HG03378 (cell line): ENCODE measurements at regions not wholly inside any gene's neighbourhood (a gene's known extent, or its start where the extent isn't known, plus 50 kb on each side); places are given as distances from the start of the nearest gene placed in this dataset.

Source experiments
- ATAC-seq: cut with Tn5 transposase; IDR thresholded peaks from one replicate; pipeline ENCODE4 v1.9.1; 2021; ENCODE audit warnings: mild to moderate bottlenecking, moderate library complexity; ENCODE audit not compliant: unreplicated experiment

DNA sequence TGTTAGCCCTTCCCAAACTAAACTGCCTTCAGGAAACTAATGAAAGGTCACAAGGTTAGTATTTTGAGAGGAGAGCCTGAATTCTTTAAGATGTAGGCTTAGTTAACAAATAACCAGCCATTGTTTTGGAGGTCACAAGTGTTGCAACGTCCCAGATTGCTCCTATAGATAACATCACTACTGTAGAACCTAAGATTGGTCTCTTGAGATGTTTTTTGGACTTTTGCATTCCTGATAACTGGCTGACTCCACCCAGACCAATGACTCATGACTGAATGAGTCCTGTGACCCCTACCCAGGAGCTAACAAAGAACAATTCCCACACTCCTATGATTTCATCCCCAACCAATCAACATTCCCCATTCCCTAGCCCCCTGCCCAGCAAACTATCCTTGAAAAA is 178.8 kb downstream of the SCP2D1 start:
- ATAC-seq: no peak

DNA sequence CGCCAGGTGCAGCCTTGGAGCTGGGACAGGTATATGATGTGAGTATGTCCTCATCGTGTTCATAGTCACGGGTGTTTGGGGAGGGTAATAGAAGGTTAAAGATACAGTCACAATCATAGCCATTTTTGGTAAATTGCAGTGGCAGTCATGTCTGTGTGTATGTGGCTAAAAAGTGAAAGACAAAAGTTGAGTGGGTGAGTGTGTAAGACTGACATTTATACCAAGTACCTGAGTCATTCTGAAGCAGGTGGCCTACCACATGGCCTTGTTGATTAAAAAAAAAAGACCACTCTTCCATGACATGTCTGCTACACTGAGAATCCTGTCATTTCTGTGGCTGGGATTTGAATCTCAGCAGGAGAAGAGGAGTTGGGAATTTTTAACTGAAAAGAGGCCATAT is 181.9 kb downstream of the SCP2D1 start:
- ATAC-seq: no peak

DNA sequence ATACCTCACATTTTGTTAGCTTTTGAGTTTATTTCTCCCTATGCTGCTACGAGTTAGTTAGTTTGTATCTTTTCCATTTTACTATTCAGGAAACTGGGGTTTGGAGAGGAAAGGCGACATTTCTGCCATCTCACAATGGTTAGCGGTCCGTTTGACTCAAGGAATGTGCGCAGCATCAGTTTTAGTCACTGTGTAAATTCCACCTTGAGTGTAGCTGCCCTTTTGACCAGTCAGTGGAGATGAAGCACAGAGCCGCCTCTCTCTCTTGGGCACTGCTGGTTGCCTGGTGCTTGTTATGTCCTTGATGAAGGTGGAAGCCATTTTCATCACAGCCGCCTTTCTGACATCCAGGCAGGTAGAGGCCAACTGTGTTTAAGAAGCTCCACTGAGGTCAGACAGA is 185.5 kb downstream of the SCP2D1 start:
- ATAC-seq: no peak

DNA sequence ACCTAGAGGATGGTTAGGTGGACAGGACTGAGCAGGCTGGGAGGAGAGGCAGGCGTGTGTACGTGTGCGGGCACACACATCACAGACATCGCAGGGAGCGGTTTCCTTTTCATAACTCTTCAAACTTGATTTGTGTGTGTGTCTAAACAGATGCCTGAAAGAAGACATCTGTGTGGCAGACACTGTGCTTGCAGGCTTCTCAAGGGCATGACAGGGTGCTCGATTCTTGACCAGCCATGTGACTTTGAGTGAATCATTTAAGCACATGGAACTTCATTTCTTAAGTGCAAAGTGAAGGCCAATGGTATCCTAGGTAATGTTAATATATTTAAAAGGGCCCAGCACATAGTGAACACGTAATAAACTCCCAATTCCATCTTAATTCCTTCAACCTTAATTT is 186.5 kb downstream of the SCP2D1 start:
- no peak for ATAC-seq

DNA sequence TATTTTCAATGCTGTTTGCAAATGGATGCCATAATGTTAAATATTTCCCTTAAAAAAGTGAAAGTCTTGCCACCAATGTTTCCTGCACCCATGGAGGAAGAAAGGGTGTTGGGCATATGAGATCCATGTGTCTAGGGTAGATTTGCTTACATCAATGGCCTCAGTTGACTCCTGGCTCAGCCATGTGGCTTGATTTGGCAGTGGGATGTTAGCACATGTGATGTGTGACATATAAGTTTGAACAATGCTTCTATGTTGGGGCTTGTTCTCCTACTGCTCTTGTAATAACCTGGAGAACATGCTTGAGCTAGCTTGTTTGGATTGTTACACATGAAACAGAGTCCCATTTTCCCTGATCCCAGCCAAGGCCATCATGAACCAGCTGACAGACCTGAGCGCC is 187.6 kb downstream of the SCP2D1 start:
- no peak for ATAC-seq

DNA sequence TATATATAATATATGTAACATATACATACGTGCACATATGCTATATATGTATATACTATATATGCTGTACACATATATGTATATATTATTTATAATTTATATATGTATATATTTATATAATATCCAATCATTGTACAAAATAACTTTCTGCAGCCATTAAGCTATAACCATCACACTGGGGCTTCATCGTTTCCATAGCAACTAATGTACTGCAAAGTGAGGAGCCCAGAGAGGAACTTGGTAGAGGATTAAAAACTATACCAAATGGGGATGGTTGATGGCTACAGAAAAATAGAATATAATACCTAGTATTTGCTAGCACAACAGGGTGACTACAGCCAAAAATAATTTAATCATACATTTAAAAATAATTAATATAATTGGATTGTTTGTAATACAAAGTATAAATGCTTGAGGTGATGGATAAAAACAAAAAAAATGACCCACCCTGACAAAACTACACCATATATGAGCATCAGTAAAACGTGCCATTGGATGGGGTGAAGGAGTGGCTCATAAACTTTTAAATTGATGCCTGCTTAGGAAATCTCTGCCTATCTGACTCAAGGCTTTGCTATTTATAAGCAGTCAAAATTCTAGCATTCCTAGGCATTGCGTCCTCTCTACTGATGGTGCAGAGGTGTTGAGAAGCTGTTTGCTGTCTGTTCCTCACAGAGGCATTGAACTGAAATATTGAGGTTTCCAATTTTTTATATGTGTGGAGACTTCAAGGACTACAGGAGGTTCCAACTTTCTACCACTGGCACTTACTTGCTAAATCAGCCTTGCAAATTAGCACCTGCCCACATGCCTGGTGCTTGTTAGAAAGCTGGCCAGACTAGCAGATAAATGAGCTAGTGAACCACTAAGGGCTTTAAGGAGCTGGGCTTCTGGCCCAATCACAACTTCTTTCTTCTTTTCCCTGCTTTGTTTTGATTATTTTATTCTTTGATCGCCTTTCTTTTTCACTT is 190.1 kb downstream of the SCP2D1 start:
- ATAC-seq: no peak

DNA sequence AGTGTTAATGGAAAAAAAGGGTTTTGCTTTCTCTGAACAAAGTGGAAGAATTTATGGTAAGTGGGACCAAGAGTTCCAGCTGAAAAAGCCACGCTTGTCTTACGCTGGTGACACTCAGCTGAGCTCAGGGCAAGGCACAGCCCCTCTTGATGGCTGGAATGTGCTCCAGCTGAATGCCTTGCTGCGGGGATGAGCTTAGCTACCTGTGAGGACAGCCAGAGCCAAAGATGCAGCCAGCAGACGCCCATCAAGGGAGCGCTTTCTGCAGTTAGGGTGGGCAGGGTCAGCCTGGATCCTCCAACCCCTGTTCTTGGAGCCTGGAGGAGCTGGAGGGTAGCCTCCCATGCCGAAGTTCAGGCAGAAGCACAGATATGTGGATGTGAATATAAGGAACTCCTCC is 191.4 kb downstream of the SCP2D1 start:
- no peak for ATAC-seq

DNA sequence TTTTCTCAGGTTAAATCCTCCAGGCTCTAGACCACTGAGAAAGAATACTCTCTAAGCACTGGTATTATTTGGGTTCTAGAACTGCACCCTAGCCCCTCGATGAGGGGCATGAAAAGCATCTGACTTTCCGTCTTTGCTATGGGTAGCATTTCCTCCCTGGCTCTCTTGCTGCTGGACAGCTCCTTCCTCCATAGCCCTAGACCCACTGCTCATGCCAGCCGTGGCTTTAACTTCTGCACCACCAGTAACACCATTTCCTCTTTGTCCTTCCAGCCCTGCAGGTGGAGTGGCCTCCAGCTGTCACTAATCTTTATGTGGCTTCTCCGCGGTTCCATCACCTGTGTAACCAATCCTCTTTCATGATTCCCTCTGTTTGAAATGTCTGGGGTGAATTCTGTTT is 194.9 kb downstream of the SCP2D1 start:
- ATAC-seq: no peak

DNA sequence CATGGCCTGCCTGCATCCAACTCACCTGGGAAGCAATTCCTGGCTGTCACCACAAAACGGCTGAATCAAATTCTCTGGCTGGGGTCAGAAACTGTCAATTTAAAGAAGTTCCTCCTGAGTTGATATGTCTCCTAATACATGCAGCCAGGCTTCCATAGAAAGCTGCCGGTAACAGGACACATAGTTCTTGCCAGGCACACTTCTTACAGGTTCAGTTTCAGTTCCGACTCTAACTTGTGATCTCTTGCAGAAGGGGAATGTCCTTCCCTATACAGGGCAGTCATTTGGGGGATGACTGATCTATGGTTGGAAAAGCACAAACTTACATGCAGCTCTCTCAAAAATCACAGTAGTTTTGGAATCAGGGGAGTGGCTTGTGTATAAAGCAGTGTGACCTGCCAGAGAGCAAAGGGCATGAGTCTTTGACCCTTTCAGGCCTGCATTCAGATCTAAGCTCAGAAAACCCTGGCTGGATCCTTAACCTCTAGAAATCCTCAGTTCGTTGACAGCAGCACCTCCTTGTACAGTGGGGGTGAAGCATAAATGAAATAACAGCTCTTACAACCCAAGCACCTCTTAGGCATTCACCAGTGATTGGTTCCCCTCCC is 195.6 kb downstream of the SCP2D1 start:
- no peak for ATAC-seq

DNA sequence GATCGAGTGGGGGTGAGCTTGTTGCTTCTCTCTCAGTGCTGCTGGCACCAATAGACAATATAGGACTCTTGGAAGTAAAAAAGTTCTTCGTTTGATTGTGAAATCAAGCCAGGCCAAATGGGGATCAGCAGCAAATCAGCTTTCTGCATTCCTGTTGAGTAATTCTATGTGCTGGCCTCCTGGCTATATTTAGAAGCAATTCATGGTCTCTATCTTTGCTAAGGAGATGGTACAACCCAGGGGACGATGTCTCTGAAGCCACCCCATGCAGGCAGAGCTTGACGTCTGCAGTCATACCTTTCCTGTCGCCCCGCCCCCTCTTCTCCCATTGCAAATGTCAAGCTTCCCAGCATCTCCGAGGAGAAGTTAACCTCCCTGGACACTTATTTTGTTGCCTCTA is 199.1 kb downstream of the SCP2D1 start:
- ATAC-seq: no peak

DNA sequence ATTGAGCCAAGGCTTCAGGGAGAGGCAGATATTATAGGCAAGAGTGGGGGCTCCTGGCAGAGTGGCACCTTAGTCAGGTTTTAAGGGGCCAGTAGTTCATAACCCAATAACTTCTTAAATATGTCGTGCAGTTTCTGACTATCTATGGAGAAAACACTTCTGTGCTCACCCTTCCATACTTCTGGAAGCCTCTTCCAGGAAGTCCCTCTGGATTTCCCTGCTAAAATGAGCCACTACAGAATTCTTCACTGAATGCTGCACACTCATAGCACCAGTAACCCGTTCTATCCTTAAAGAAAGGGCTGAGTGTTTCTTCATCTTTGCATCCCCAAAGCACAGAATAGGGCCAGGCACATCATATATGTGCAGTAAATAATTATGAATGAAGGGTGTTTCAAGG is 198.5 kb upstream of the SLC24A3 start:
- ATAC-seq: no peak

DNA sequence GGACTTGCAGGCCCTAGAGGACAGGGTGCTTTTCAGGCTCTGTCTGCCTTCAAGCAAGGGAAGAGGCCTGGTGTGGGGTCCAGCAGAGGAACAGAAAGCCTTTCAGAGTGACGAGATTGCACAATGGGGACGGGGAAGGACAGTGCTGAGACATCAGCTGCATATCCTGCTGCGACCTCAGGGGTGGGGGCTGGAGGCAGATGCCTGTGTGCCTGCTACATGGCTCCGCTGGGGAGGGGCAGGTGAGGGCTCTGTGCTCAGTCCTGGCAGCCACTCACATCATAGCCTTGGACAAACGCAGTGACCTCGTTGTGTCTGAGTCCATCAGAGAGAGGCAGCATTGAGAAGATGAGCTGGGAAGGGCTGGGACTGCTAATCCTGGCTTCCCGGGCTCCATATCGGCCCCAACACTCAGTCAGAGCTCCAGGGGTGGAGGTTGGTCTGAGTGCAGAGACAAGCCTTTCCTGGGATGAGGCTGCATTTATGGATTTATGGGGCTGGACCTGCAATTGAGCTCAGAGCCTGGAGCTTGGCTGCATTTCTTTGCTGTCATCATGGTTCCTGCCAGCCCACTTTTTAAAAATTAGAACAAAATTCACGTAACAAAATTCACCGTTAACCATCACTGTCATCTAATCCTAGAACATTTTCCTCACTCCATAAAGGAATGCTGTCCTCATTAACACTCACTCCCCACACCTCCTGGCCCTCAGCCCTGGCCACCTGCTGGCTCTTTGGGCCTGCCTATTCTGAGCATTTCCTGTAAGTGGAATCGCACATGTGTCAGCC is 196.9 kb upstream of the SLC24A3 start:
- ATAC-seq: no peak

DNA sequence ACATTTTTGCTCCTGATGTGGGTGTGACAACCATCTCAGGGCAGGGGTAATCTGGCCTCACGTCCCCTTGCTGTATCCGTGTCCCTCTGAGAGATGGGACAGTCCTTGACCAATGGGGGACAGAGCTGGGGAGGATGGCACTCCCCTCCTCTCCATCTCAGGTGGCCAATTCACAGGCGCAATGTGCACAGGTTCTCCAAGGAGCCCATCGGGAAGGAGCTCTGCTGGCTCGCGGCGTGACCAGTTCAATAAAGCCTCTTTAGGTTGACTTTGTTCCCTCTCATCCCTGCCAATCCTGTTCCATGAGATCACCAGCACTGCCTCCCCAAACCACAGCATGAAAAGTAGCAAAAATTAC is 196.3 kb upstream of the SLC24A3 start:
- no peak for ATAC-seq

DNA sequence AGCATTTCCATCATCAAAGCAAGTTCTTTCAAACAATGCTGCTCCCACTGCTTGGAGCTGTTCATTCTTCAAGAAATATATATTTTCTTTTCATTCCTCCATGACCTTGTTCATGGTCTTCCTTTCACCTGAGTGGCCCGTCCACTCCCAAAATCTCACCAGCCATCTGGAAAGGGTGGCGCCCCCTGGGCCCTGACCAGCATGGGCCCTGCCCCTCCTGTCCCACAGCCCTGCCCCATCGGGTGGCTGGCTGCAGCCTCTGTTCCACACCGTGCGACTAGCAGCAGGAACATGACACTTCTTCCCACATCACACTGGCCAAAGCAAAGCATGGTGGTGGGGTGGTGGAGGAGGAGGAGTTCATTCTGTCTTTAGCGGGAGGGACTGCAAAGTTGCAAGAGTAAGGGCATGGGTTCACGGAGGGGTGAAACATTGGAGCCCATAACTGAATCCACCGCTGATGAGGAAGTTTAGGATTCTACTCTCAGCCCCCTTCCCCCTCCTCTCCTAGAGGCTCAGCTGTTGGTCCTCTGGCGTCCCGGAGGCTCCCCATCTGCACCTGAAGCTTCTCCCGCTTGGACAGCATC is 195.2 kb upstream of the SLC24A3 start:
- ATAC-seq: no peak

DNA sequence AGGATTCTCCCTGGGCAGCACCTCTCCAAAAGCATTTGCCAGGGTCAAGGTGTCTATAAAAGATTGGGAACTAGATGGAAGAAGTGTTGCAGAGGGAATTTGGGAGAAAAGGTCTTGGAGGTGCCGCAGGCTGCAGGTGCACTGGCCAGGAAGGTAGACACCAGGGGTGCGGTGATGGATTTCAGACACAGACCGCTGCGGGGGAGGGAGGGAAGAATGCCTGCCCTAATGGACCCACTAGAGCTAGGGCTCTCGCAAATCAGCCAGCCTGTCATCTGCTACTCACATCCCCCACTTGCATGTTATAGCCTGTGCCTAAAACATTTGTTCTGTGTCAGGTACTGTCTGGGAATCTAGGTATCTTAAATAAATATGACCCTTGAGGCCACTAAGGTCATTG is 193.6 kb upstream of the SLC24A3 start:
- no peak for ATAC-seq

DNA sequence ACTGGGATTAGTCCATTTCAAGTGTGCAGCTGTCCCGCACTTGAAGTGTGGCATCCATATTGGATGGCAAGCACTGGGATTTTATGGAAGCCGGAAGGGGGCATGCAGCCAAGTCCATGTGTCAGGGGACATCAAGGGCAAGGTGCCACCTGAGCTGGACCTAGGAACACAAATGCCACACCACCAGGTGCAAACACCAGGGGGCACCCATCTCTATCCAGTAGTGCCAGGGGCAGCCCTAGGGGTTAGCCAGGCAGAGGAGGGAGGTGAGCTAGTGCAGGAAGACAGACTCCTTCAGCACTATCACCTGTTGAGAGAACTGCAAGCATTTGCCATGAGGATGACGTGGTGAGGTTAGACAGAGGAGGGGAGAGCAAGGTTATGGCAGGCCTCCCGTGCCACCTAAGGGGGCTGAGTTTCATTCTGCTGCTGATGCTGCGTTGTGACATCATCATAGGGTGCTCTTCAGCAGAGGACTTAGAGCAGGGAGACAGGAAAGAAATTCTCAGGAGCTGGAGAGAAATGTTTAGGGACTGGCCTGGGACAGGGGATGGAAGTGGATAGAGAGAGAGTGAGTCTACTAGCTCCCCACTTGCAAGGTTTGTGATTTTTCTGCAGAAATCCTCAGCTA is 192.6 kb upstream of the SLC24A3 start:
- no peak for ATAC-seq

DNA sequence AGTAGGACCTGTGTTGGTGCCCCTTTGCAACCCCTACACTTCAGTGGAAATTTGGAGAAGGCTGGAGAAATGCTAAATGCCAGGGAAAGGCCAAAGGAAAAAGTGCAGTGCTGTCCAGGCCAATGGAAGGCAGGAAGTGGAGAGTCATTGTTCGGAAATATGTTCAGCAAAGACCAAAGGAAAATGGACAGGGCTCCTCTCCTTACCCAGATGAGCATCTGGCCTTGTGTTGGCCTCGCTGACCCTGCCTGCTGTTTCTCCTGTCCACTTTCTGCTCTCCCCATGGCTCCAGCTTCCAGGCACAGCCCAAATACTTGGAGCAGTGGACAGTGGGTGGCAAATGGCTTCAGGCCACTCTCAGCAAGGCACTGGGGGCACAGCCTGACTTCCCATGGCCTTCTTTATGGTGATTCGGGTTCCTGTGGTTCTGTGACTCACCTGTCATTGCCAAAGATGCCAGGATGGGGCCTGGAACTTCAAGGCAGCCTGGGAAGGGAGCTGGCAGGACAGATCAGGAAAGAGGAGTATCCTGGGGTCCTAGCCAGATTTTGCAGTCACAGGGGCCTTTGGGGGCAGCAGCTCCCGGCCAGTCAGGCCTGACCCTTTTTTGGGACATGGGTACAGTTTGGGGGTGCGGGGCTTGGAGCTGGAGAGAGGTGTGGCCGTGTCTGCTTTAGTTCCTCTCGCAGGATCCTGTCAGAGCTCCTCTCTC is 190.9 kb upstream of the SLC24A3 start:
- ATAC-seq: no peak

DNA sequence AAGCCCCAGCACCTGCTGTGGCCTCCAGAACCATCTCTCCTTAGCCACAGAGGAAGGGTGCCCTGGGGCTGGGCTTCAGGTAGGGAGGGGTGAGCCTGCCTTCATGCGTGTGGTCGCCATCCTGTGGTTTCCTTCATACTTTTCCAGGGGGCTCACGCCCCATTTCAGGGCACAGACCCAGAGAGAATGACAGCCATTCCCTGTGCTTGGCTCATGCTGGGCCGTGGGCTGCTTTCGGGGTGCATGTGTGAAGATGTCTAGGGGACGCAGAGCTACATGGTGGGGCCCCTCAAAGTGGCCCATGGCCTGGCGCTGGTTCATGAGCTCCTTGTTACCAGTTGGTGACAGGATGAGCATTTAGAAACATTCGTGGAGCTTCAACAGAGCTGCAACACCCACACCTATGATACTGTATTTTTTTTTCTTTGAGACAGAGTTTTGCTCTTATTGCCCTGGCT is 190.3 kb upstream of the SLC24A3 start:
- no peak for ATAC-seq

DNA sequence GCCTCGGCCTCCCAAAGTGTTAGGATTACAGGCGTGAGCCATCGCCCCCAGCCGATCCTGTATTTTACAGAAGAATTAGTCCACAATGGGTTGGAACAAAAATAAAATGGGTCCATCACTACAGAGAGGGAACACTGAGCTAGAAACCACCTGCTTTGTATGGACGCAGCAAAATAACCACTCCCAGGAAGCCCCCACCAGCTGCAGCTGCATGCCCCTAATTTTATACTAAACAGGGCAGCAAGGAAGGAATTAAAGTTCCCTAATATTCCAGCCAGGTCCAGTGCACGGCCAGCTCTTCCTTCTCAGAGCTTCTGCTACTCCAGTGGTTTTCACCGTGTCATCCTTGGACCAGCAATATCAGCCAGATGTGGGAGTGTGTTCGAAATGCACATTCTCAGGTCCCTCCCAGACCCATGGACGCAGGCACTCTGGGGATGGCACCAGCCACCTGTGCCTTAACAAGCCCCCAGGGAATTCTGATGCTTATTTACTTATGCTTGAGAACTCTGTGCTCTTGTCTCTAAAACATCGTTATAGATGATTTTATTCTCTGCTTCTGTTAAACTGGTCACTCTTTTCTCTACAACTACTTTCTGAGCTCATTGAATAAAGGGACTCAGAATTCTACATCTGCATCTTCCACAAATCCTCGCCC is 189.5 kb upstream of the SLC24A3 start:
- ATAC-seq: no peak
